NCI-H446 (cell line): ENCODE measurements at regions not wholly inside any gene's neighbourhood (a gene's known extent, or its start where the extent isn't known, plus 50 kb on each side); places are given as distances from the start of the nearest gene placed in this dataset.

Source experiments
- DNase-seq, 2 experiments: peaks; one replicate each; lab custom pipeline; 2025; lab: John Stamatoyannopoulos, UW

GRCh38 chr18:40063488-40063887 lies 1891.5 kb upstream of the PIK3C3 start:
- DNase-seq: no peak

GRCh38 chr18:40061086-40061485 lies 1893.9 kb upstream of the PIK3C3 start:
- DNase-seq: no peak

GRCh38 chr18:40060562-40060961 lies 1894.5 kb upstream of the PIK3C3 start:
- DNase-seq: no peak

GRCh38 chr18:40058811-40059570 lies 1896.0 kb upstream of the PIK3C3 start:
- no peak for DNase-seq

GRCh38 chr18:40056079-40056692 lies 1898.8 kb upstream of the PIK3C3 start:
- DNase-seq: peak; percentile 59 to 88

GRCh38 chr18:40055262-40055661 lies 1899.8 kb upstream of the PIK3C3 start:
- no peak for DNase-seq

GRCh38 chr18:40049716-40050115 lies 1905.3 kb upstream of the PIK3C3 start:
- no peak for DNase-seq

- DNase-seq: no peak
Measured at GRCh38 chr18:40048886-40049650, 1906.0 kb upstream of the PIK3C3 start.

- DNase-seq: no peak
Measured at GRCh38 chr18:40048253-40048652, 1906.8 kb upstream of the PIK3C3 start.

GRCh38 chr18:40046596-40046995 lies 1908.4 kb upstream of the PIK3C3 start:
- no peak for DNase-seq

- no peak for DNase-seq
Measured at GRCh38 chr18:40041951-40042350, 1913.1 kb upstream of the PIK3C3 start.

GRCh38 chr18:40040574-40040973 lies 1914.5 kb upstream of the PIK3C3 start:
- no peak for DNase-seq

- DNase-seq: no peak
Measured at GRCh38 chr18:40037356-40037755, 1917.7 kb upstream of the PIK3C3 start.

- no peak for DNase-seq
Measured at GRCh38 chr18:40036861-40037260, 1918.2 kb upstream of the PIK3C3 start.

GRCh38 chr18:40035966-40036365 lies 1919.1 kb upstream of the PIK3C3 start:
- DNase-seq: no peak

GRCh38 chr18:40032076-40032475 lies 1923.0 kb upstream of the PIK3C3 start:
- no peak for DNase-seq

GRCh38 chr18:40031435-40031834 lies 1923.6 kb upstream of the PIK3C3 start:
- DNase-seq: no peak

- no peak for DNase-seq
Measured at GRCh38 chr18:40019797-40020392, 1935.1 kb upstream of the PIK3C3 start.

GRCh38 chr18:40018266-40018665 lies 1936.8 kb upstream of the PIK3C3 start:
- DNase-seq: no peak

GRCh38 chr18:40017021-40017420 lies 1938.0 kb upstream of the PIK3C3 start:
- DNase-seq: no peak

- DNase-seq: no peak
Measured at GRCh38 chr18:40016405-40016804, 1938.6 kb upstream of the PIK3C3 start.

- DNase-seq: no peak
Measured at GRCh38 chr18:40013001-40013609, 1941.9 kb upstream of the PIK3C3 start.
